CMK (cell line): ENCODE measurements at regions not wholly inside any gene's neighbourhood (a gene's known extent, or its start where the extent isn't known, plus 50 kb on each side); places are given as distances from the start of the nearest gene placed in this dataset.
A peak's percentile ranks its signal among the peaks of the same experiment; 100 is the strongest.

Experiments
- DNase-seq: peaks from one replicate; pipeline ENCODE4 v3.0.0-alpha.2; 2010; ENCODE audit warnings: low read depth

DNA sequence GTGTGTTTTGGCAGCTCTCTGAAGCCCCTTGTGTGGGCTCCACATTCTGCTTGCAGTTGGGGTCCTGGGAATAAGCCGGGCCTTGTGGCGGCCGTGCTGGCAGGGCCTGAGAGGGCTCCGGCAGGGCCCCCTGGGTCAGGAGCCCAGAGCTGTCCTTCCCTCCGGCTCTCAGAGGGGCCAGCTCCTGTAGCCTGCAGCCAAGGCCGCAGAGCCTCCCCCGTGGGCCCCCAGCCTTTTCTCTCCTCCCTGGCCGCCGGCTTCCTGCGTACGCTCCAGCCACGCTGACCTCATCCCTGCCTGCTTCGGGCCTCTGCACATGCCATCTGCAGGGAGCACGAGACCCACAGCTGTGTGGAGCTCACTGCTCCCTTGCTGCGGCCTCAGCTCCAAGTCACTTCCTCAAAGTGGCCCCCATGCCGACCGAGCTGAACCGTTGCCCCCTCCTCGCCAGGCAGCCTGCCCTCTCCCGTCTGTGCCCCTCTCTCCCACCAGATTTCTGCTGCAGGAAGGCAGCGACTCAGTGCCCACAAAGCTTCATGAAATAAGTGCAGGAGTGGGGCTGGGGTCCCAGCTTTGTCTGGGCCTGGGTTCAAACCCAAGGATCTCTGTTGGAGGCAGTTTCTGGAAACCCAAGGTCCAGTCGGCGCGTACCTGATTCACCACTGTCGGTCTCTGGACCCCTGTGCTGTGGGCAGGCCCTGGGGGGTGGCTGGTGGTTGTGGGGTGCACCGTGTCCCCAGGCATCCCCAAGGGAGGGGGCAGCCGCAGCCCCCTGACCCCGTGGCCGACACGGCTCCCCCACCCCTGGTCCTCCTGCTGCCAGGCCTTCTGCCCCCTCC is 57.1 kb upstream of the NKX1-1 start:
- DNase-seq, result peak; percentile 37

DNA sequence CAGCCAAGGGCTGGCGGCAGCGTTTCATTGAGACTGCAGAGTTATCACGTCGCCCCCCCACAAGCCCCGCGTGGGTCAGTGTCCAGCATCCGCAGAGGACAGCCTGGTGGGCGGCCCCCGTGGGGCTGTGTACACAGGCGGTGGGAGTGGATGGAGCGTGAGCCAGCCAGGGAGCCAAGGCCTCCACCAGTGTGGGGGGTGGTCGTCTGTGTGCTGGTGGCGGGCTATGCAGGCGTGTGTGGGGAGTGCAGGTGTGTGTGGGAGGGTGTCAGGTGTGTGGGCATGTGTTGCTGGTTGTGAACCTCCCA is 56.5 kb upstream of the NKX1-1 start:
- DNase-seq, result no peak

- DNase-seq, result no peak
Observed at GRCh38 chr4:1462009-1462767, 55.9 kb upstream of the NKX1-1 start.

DNA sequence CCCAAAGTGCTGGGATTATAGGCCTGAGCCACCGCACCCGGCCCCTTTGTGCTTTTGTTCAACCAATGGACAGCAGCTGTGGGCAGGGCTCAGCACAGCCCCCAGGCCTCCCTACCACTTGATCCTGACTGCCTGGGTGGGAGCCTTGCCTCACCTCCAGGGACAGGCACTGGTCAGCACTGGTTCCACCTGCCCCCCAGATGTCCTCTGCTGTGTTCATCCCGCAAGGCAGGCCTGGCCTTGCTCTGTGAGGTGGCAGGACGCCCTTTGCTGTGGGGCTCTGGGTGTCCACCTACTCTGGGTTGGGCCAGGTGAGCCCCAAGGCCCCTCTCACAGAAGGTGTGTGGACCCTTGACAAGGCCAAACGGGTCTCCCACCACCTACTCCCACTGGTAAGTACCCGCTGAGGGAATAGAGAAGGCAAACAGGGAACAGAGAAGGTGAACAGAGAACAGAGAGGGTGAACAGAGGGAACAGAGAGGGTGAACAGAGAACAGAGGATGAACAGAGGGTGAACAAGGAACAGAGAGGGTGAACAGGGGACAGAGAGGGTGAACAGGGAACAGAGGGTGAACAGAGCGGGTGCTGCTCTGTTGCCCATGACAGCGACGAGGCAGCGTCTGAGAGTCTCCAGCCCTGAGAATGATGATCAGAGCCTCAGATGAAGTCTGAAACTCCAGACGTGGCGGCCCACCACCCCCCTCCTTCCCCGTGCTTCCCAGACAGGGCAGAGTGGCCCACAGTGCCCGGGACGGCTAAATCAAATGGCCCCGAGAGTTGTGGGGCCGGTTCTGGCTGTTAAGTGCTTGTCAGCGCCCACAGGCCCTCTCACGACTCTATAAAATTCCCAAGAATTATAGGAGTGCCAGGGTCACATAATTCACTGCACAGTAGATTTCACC is 55.0 kb upstream of the NKX1-1 start:
- no peak for DNase-seq

DNA sequence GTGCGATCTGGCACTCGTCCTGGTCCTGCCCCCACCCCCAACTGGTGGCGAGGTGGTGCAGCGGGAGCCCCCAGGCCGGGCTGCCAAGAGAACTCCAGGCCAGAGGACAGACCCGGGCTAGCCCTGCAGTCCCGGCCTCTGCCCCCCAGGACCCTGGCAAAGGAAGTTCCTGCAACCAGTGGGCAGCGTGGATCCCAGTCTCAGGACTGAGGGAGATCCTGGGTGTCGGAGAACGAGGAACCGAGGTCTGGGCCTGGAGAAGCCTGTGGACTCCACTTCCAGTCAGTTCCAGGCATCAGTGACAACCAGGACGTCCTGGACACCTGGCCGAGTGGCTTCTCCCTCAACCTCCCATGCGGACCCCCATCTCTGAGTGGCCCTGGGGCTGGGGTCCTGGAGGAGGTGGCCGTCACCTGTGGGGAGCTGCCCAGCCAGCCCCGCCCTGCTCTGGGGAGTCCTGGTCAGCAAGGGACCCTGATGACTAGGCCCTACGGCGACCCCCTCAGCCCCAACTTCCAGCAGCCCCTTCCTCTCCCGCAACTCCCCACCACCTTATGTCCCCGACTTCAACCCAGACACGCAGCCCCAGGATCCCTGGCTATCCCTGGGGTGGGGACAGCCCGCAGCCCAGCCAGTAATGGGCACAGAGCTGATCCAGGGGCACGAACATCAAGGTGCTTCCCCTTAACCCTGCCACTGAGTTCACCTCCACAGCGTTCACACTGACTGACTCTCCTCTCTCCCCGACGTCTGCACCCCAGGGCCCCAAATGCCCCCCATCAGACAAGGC is 53.7 kb upstream of the NKX1-1 start:
- DNase-seq, result no peak

DNA sequence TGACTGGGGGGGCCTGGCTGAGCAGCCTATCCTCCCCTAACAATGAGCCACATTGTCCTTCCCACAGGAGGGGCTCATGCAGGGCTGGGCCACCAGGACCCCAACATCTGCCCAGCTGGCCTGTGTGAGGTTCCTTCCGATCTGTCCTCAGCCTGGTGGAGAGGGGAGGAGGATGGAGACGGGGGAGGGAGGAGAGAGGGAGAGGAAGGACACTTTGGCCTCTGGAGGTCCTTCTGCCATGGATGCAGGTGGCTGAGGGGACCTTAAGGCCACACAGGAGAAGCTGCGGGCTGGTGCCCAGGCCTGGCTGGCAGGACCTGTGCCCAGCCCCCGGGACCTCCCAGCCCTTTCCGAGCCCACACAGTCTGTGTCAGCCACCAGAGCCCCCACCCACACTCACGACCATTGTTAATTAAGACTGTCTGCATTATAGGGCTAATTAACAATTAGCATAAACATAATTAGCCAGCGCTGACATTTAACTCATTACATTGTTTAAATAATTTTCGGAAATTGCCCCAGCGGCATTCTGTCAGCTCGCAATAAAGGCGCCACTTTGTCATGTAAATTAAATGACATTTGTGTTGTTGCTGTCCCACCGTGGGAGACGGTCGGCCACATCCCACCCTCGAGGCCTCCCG is 53.0 kb upstream of the NKX1-1 start:
- DNase-seq, result no peak

- DNase-seq, result no peak
Observed at GRCh38 chr4:1458581-1458980, 52.3 kb upstream of the NKX1-1 start.
